ENCODE measurements at regions not wholly inside any gene's neighbourhood (a gene's known extent, or its start where the extent isn't known, plus 50 kb on each side); places are given as distances from the start of the nearest gene placed in this dataset.
A peak's percentile ranks its signal among the peaks of the same experiment; 100 is the strongest.

DNA sequence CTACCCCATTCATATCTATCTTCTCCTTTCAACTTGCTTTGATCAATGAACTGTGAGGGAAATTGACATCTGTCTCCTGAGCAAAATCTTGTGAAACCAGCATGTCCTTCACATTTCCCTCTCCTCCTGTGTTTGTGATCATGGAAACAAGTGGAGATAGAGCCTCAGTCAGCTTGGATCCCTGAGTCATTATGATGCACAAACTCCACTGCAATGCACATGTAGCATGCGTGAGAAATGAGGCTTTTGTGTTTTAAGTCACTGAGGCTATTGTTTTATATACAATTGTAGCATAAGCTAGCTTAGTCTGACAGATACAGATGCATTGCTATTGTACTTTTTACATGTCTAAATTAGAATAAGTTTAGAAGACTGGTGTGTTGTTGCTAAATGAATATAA is 85.2 kb upstream of the HNMT start:
- Histone ChIP-seq H4K20me1 (ENCODE audit: insufficient read depth, low read length, poor library complexity, severe bottlenecking) (no peaks in the 10 kb centered on the region), H3K4me1 (ENCODE audit: insufficient read depth, low read length, poor library complexity, severe bottlenecking) (no peaks in the 10 kb centered on the region), H3F3A (ENCODE audit: low read depth) (no peaks in the 10 kb centered on the region), H3K79me2 (ENCODE audit: insufficient read depth, low read length) (no peaks in the 10 kb centered on the region), H3K36me3 (ENCODE audit: insufficient read depth, low read length) (no peaks in the 10 kb centered on the region), H3K9ac (ENCODE audit: low read depth, low read length, poor library complexity, severe bottlenecking) (no peak overlapping the region), H3K4me2 (ENCODE audit: low read depth, low read length, poor library complexity, severe bottlenecking) (no peak overlapping the region), H2AFZ (ENCODE audit: low read length) (no peak overlapping the region), H3K4me3 (ENCODE audit: low read length, poor library complexity, severe bottlenecking) (no peak overlapping the region), H3K9me3 (ENCODE audit: insufficient read depth, low read depth, low read length) (no peaks in the 10 kb centered on the region), H3K9me2 (replicated peaks; ENCODE audit: low read depth, low read length) (no peaks in the 10 kb centered on the region), H3K27me3 (ENCODE audit: insufficient read depth, low read length, poor library complexity, severe bottlenecking) (no peaks in the 10 kb centered on the region)
- no peak for TF ChIP-seq EZH2phosphoT487 (IDR thresholded peaks at IDR 0.05; ENCODE audit: borderline replicate concordance)
- TF ChIP-seq, protein P1, sequence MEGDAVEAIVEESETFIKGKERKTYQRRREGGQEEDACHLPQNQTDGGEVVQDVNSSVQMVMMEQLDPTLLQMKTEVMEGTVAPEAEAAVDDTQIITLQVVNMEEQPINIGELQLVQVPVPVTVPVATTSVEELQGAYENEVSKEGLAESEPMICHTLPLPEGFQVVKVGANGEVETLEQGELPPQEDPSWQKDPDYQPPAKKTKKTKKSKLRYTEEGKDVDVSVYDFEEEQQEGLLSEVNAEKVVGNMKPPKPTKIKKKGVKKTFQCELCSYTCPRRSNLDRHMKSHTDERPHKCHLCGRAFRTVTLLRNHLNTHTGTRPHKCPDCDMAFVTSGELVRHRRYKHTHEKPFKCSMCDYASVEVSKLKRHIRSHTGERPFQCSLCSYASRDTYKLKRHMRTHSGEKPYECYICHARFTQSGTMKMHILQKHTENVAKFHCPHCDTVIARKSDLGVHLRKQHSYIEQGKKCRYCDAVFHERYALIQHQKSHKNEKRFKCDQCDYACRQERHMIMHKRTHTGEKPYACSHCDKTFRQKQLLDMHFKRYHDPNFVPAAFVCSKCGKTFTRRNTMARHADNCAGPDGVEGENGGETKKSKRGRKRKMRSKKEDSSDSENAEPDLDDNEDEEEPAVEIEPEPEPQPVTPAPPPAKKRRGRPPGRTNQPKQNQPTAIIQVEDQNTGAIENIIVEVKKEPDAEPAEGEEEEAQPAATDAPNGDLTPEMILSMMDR (conservative IDR thresholded peaks at IDR 0.05; ENCODE audit: low read length): no peak

- Histone ChIP-seq H3K9me3 (ENCODE audit: insufficient read depth, low read depth, low read length) (no peaks in the 10 kb centered on the region), H3K9me2 (replicated peaks; ENCODE audit: low read depth, low read length) (no peaks in the 10 kb centered on the region), H4K20me1 (ENCODE audit: insufficient read depth, low read length, poor library complexity, severe bottlenecking) (no peaks in the 10 kb centered on the region), H3K79me2 (ENCODE audit: insufficient read depth, low read length) (no peaks in the 10 kb centered on the region), H3K4me1 (ENCODE audit: insufficient read depth, low read length, poor library complexity, severe bottlenecking) (no peaks in the 10 kb centered on the region), H2AFZ (ENCODE audit: low read length) (no peak overlapping the region), H3K9ac (ENCODE audit: low read depth, low read length, poor library complexity, severe bottlenecking) (no peak overlapping the region), H3K36me3 (ENCODE audit: insufficient read depth, low read length) (no peaks in the 10 kb centered on the region), H3K4me2 (ENCODE audit: low read depth, low read length, poor library complexity, severe bottlenecking) (no peak overlapping the region), H3K27me3 (ENCODE audit: insufficient read depth, low read length, poor library complexity, severe bottlenecking) (no peaks in the 10 kb centered on the region), H3F3A (ENCODE audit: low read depth) (no peaks in the 10 kb centered on the region), H3K4me3 (ENCODE audit: low read length, poor library complexity, severe bottlenecking) (no peak overlapping the region)
- no peak for TF ChIP-seq EZH2phosphoT487 (IDR thresholded peaks at IDR 0.05; ENCODE audit: borderline replicate concordance)
- TF ChIP-seq, protein P1 (conservative IDR thresholded peaks at IDR 0.05; ENCODE audit: low read length): no peak
These were observed 82.6 kb upstream of the HNMT start for GRCh38 chr2:137881711-137882110.

DNA sequence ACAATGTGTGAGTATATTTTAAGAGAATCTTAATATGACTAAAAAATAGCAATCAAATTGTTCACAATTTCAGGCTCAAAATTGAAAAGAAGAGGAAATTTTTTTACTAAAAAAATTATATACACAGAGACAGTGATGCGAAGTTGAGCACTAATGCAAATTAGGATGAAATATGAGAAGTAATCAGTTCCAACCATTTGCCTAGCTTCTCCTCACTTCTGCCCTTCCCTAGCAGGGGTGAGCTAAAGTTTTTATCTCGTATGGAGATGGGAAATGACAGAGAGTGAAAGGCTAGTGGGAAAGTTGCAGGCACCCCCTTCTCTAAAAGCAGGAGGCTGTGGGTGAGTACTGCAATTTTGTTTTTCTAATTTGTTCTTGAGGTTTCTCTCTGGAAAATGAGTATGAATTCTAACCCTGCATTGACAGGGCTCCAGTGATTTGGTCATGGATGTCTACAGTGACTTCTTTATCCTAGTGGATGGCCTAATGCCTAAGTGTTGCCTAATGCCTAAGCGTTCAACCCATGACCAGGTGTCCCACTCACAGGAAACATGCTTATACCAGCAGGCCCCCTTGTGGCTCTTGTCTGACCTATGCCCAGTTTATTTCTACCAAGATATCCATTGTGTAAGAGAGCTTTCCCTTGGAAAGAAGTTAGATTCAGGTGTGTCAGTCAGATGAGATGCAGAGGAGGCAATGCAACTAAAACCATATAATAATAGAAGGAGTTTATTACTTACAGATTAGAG is 78.0 kb upstream of the HNMT start:
- no peaks in the 10 kb centered on the region for H3K9me2 ChIP-seq (replicated peaks; ENCODE audit: low read depth, low read length)
- H3K36me3 ChIP-seq (ENCODE audit: insufficient read depth, low read length): no peaks in the 10 kb centered on the region
- no peak overlapping the region for H3K4me2 ChIP-seq (ENCODE audit: low read depth, low read length, poor library complexity, severe bottlenecking)
- no peaks in the 10 kb centered on the region for H3K4me1 ChIP-seq (ENCODE audit: insufficient read depth, low read length, poor library complexity, severe bottlenecking)
- TF ChIP-seq, protein P1 (conservative IDR thresholded peaks at IDR 0.05; ENCODE audit: low read length): peak; percentile 25; the same call in 1 of the 2 replicates
- TF ChIP-seq EZH2phosphoT487 (IDR thresholded peaks at IDR 0.05; ENCODE audit: borderline replicate concordance): no peak
- no peak overlapping the region for H3K9ac ChIP-seq (ENCODE audit: low read depth, low read length, poor library complexity, severe bottlenecking)
- H3K4me3 ChIP-seq (ENCODE audit: low read length, poor library complexity, severe bottlenecking): no peak overlapping the region
- H2AFZ ChIP-seq (ENCODE audit: low read length): no peak overlapping the region
- H4K20me1 ChIP-seq (ENCODE audit: insufficient read depth, low read length, poor library complexity, severe bottlenecking): no peaks in the 10 kb centered on the region
- H3K79me2 ChIP-seq (ENCODE audit: insufficient read depth, low read length): no peaks in the 10 kb centered on the region
- H3K27me3 ChIP-seq (ENCODE audit: insufficient read depth, low read length, poor library complexity, severe bottlenecking): no peaks in the 10 kb centered on the region
- no peaks in the 10 kb centered on the region for H3K9me3 ChIP-seq (ENCODE audit: insufficient read depth, low read depth, low read length)
- no peaks in the 10 kb centered on the region for H3F3A ChIP-seq (ENCODE audit: low read depth)
